ENCODE measurements at regions not wholly inside any gene's neighbourhood (a gene's known extent, or its start where the extent isn't known, plus 50 kb on each side); places are given as distances from the start of the nearest gene placed in this dataset.

DNA sequence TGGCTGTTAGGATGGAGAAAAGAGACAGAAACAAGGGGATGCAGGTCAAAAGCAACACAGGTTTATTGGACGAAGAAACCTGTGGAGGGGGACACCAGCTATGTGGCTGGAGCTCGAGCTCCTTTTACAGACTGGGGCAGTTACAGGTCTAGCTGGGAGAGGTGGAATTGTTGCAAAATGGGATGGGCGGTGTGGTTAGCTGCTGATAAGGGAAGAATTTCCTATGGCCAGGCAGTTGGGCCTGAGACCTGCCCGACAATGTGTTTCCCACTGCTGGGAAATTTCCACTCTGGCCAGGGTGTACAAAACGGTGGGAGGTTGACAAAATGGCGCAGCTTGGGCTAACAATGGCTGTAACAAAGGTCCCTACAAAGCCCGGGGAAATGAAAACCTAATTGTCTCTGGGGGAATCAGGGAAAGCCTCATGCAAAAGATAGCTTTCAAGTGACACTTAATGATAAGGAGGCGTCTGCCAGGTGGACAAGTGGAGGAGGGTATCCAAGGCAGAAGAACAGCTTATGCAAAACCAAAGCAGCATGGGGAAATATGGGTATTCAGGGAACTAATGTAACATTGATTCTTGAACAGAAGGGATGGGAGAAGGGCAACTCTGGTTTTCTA lies 137.4 kb upstream of the SGO1 start:
- TF ChIP-seq, protein P1, sequence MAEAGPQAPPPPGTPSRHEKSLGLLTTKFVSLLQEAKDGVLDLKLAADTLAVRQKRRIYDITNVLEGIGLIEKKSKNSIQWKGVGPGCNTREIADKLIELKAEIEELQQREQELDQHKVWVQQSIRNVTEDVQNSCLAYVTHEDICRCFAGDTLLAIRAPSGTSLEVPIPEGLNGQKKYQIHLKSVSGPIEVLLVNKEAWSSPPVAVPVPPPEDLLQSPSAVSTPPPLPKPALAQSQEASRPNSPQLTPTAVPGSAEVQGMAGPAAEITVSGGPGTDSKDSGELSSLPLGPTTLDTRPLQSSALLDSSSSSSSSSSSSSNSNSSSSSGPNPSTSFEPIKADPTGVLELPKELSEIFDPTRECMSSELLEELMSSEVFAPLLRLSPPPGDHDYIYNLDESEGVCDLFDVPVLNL (CRISPR knock-in tag; IDR thresholded peaks at IDR 0.05; ENCODE audit: borderline replicate concordance, low read depth): no peak
- TF ChIP-seq, protein P2, sequence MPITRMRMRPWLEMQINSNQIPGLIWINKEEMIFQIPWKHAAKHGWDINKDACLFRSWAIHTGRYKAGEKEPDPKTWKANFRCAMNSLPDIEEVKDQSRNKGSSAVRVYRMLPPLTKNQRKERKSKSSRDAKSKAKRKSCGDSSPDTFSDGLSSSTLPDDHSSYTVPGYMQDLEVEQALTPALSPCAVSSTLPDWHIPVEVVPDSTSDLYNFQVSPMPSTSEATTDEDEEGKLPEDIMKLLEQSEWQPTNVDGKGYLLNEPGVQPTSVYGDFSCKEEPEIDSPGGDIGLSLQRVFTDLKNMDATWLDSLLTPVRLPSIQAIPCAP (CRISPR knock-in tag; IDR thresholded peaks at IDR 0.05): no peak
- TF ChIP-seq, protein P3, sequence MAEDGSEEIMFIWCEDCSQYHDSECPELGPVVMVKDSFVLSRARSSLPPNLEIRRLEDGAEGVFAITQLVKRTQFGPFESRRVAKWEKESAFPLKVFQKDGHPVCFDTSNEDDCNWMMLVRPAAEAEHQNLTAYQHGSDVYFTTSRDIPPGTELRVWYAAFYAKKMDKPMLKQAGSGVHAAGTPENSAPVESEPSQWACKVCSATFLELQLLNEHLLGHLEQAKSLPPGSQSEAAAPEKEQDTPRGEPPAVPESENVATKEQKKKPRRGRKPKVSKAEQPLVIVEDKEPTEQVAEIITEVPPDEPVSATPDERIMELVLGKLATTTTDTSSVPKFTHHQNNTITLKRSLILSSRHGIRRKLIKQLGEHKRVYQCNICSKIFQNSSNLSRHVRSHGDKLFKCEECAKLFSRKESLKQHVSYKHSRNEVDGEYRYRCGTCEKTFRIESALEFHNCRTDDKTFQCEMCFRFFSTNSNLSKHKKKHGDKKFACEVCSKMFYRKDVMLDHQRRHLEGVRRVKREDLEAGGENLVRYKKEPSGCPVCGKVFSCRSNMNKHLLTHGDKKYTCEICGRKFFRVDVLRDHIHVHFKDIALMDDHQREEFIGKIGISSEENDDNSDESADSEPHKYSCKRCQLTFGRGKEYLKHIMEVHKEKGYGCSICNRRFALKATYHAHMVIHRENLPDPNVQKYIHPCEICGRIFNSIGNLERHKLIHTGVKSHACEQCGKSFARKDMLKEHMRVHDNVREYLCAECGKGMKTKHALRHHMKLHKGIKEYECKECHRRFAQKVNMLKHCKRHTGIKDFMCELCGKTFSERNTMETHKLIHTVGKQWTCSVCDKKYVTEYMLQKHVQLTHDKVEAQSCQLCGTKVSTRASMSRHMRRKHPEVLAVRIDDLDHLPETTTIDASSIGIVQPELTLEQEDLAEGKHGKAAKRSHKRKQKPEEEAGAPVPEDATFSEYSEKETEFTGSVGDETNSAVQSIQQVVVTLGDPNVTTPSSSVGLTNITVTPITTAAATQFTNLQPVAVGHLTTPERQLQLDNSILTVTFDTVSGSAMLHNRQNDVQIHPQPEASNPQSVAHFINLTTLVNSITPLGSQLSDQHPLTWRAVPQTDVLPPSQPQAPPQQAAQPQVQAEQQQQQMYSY (CRISPR knock-in tag; IDR thresholded peaks at IDR 0.05): no peak
- TF ChIP-seq, protein P4, sequence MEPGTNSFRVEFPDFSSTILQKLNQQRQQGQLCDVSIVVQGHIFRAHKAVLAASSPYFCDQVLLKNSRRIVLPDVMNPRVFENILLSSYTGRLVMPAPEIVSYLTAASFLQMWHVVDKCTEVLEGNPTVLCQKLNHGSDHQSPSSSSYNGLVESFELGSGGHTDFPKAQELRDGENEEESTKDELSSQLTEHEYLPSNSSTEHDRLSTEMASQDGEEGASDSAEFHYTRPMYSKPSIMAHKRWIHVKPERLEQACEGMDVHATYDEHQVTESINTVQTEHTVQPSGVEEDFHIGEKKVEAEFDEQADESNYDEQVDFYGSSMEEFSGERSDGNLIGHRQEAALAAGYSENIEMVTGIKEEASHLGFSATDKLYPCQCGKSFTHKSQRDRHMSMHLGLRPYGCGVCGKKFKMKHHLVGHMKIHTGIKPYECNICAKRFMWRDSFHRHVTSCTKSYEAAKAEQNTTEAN (CRISPR knock-in tag; IDR thresholded peaks at IDR 0.05): no peak
- no peak for TF ChIP-seq IRF2 (CRISPR knock-in tag; IDR thresholded peaks at IDR 0.05; ENCODE audit: borderline replicate concordance, low read depth)
- no peak for TF ChIP-seq TEAD4 (CRISPR knock-in tag; IDR thresholded peaks at IDR 0.05)
- no peak for TF ChIP-seq NR1H2 (CRISPR knock-in tag; IDR thresholded peaks at IDR 0.05)
- TF ChIP-seq GRHL2 (CRISPR knock-in tag; IDR thresholded peaks at IDR 0.05; ENCODE audit: insufficient replicate concordance, severe bottlenecking): no peak
- no peak for TF ChIP-seq HMGA2 (CRISPR knock-in tag; IDR thresholded peaks at IDR 0.05)
- TF ChIP-seq ETV6 (CRISPR knock-in tag; IDR thresholded peaks at IDR 0.05): no peak
- no peak for TF ChIP-seq ELF4 (CRISPR knock-in tag; IDR thresholded peaks at IDR 0.05; ENCODE audit: low read depth)
- TF ChIP-seq CREB1 (CRISPR knock-in tag; IDR thresholded peaks at IDR 0.05): no peak
- TF ChIP-seq, protein P5, sequence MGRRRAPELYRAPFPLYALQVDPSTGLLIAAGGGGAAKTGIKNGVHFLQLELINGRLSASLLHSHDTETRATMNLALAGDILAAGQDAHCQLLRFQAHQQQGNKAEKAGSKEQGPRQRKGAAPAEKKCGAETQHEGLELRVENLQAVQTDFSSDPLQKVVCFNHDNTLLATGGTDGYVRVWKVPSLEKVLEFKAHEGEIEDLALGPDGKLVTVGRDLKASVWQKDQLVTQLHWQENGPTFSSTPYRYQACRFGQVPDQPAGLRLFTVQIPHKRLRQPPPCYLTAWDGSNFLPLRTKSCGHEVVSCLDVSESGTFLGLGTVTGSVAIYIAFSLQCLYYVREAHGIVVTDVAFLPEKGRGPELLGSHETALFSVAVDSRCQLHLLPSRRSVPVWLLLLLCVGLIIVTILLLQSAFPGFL (CRISPR knock-in tag; IDR thresholded peaks at IDR 0.05; ENCODE audit: borderline replicate concordance): no peak
- no peak for TF ChIP-seq GTF2I (CRISPR knock-in tag; conservative IDR thresholded peaks at IDR 0.05)
- no peak for TF ChIP-seq FOXJ3 (CRISPR knock-in tag; IDR thresholded peaks at IDR 0.05; ENCODE audit: borderline replicate concordance)
- TF ChIP-seq MXD4 (CRISPR knock-in tag; IDR thresholded peaks at IDR 0.05; ENCODE audit: borderline replicate concordance): no peak
- no peak for TF ChIP-seq RORB (CRISPR knock-in tag; IDR thresholded peaks at IDR 0.05)
- TF ChIP-seq, protein P6, sequence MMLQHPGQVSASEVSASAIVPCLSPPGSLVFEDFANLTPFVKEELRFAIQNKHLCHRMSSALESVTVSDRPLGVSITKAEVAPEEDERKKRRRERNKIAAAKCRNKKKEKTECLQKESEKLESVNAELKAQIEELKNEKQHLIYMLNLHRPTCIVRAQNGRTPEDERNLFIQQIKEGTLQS (CRISPR knock-in tag; conservative IDR thresholded peaks at IDR 0.05): no peak
- TF ChIP-seq JUN (CRISPR knock-in tag; IDR thresholded peaks at IDR 0.05): no peak
- Mint-ChIP-seq H3K36me3 (no peaks in the 10 kb centered on the region), H3K27me3 (ENCODE audit: low read depth) (no peaks in the 10 kb centered on the region), H3K9me3 (no peaks in the 10 kb centered on the region; the same call in 1 of the 2 replicates), H3K27ac (no peak overlapping the region), H3K4me1 (no peaks in the 10 kb centered on the region), H3K4me3 (no peak overlapping the region)
- ChIA-PET CTCF (no interaction called here), POLR2A (no interaction called here)
- DNase-seq (ENCODE audit: low spot score): no peak
- ATAC-seq: no peak
